Upper lobe of left lung (tissue), 4 donors: ENCODE measurements at regions not wholly inside any gene's neighbourhood (a gene's known extent, or its start where the extent isn't known, plus 50 kb on each side); places are given as distances from the start of the nearest gene placed in this dataset.

Experiments used
- POLR2AphosphoS5 ChIP-seq, 2 donors: sonication (generic); formaldehyde crosslinking; IDR thresholded peaks; one replicate each; pipeline ENCODE4 v1.5.1; 2017; ENCODE audit warnings: antibody characterized with exemption in 2 of 2
- TF ChIP-seq, protein P1 (sequence below), 6 experiments: fragments of 450-650 bp in 4 of 6; fragments of 200-600 bp in 2 of 6; sonication (generic) in 2 of 6; IDR thresholded peaks; one replicate each; pipeline ENCODE4 v1.5.1; 2016 to 2019; ENCODE audit warnings: antibody characterized with exemption in 6 of 6

DNA sequence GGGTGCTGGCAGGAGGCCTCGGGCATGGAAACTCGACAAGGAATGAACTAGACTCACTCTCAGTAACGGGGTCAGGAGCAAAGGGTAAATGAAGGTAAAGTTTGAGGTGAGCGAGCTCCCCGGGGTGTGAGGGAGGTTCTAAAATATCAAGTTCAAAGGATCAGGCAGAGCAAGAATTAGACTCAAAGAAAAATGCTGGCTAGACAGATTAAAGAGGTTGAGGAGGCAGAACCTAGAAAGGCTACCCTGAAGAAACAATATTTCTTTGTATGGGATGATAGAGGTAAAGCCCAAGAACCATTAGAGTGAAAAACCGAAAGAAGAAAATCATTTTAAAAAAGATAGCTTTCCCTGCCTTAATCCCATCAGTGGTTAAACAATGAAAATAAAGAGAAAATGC lies 386.7 kb upstream of the MEF2C start:
- TF ChIP-seq, protein P1, sequence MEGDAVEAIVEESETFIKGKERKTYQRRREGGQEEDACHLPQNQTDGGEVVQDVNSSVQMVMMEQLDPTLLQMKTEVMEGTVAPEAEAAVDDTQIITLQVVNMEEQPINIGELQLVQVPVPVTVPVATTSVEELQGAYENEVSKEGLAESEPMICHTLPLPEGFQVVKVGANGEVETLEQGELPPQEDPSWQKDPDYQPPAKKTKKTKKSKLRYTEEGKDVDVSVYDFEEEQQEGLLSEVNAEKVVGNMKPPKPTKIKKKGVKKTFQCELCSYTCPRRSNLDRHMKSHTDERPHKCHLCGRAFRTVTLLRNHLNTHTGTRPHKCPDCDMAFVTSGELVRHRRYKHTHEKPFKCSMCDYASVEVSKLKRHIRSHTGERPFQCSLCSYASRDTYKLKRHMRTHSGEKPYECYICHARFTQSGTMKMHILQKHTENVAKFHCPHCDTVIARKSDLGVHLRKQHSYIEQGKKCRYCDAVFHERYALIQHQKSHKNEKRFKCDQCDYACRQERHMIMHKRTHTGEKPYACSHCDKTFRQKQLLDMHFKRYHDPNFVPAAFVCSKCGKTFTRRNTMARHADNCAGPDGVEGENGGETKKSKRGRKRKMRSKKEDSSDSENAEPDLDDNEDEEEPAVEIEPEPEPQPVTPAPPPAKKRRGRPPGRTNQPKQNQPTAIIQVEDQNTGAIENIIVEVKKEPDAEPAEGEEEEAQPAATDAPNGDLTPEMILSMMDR (IDR thresholded peaks at IDR 0.05): no peak
- TF ChIP-seq POLR2AphosphoS5 (IDR thresholded peaks at IDR 0.05): no peak
